ELR (cell line): ENCODE measurements at regions not wholly inside any gene's neighbourhood (a gene's known extent, or its start where the extent isn't known, plus 50 kb on each side); places are given as distances from the start of the nearest gene placed in this dataset.
A peak's percentile ranks its signal among the peaks of the same experiment; 100 is the strongest.

Experiments used
- DNase-seq: peaks from one replicate; pipeline ENCODE4 v3.0.0-alpha.2; 2015; ENCODE audit warnings: low read depth

- no peak for DNase-seq
These were observed 118.2 kb downstream of the HSD17B3 start for GRCh38 chr9:96183751-96184150.

- DNase-seq: no peak
These were observed 123.8 kb downstream of the HSD17B3 start for GRCh38 chr9:96178153-96178552.

GRCh38 chr9:96177719-96178028 lies 124.3 kb downstream of the HSD17B3 start:
- DNase-seq: no peak

- no peak for DNase-seq
These were observed 124.8 kb downstream of the HSD17B3 start for GRCh38 chr9:96177005-96177718.

- DNase-seq: no peak
These were observed 126.2 kb downstream of the HSD17B3 start for GRCh38 chr9:96175796-96176195.

- DNase-seq: no peak
These were observed 127.0 kb downstream of the HSD17B3 start for GRCh38 chr9:96175001-96175400.

GRCh38 chr9:96174371-96174770 lies 127.6 kb downstream of the HSD17B3 start:
- no peak for DNase-seq

GRCh38 chr9:96173640-96174039 lies 128.3 kb downstream of the HSD17B3 start:
- no peak for DNase-seq

- DNase-seq: no peak
These were observed 129.2 kb downstream of the HSD17B3 start for GRCh38 chr9:96172797-96173196.

- no peak for DNase-seq
These were observed 130.2 kb downstream of the HSD17B3 start for GRCh38 chr9:96171728-96172127.

GRCh38 chr9:96169901-96170300 lies 132.1 kb downstream of the HSD17B3 start:
- DNase-seq: no peak

- peak; percentile 50 for DNase-seq
These were observed 132.5 kb downstream of the HSD17B3 start for GRCh38 chr9:96169484-96169883.

- DNase-seq: no peak
These were observed 133.1 kb downstream of the HSD17B3 start for GRCh38 chr9:96168882-96169281.

GRCh38 chr9:96167011-96167410 lies 135.0 kb downstream of the HSD17B3 start:
- DNase-seq: no peak

- no peak for DNase-seq
These were observed 137.7 kb downstream of the HSD17B3 start for GRCh38 chr9:96164268-96164683.

GRCh38 chr9:96163712-96164111 lies 138.3 kb downstream of the HSD17B3 start:
- DNase-seq: no peak

- DNase-seq: no peak
These were observed 138.8 kb downstream of the HSD17B3 start for GRCh38 chr9:96163161-96163560.

GRCh38 chr9:96161819-96162218 lies 140.2 kb downstream of the HSD17B3 start:
- no peak for DNase-seq

- no peak for DNase-seq
These were observed 141.1 kb downstream of the HSD17B3 start for GRCh38 chr9:96160866-96161265.

- no peak for DNase-seq
These were observed 141.8 kb downstream of the HSD17B3 start for GRCh38 chr9:96160168-96160567.

GRCh38 chr9:96159596-96159995 lies 142.4 kb downstream of the HSD17B3 start:
- no peak for DNase-seq

GRCh38 chr9:96158909-96159575 lies 142.9 kb downstream of the HSD17B3 start:
- DNase-seq: peak; percentile 33

GRCh38 chr9:96158147-96158546 lies 143.8 kb downstream of the HSD17B3 start:
- DNase-seq: no peak

- no peak for DNase-seq
These were observed 144.3 kb downstream of the HSD17B3 start for GRCh38 chr9:96157675-96158074.
